Stimulated activated naive B cell treated with anti-CD40 and anti-IgM and Interleukin-4, amounts not matched to agents 10 μg/mL and 1 μg/mL and 100 μg/mL, for 72 hours (primary cell): ENCODE measurements at regions not wholly inside any gene's neighbourhood (a gene's known extent, or its start where the extent isn't known, plus 50 kb on each side); places are given as distances from the start of the nearest gene placed in this dataset.
A peak's percentile ranks its signal among the peaks of the same experiment; 100 is the strongest.

Experiments
- ATAC-seq, 2 donors: fragments of 150-1000 bp; cut with Tn5 transposase; replicated peaks; 2 replicates each; pipeline ENCODE4 v1.10.0; 2021; ENCODE audit warnings: moderate library complexity in 1 of 2
- DNase-seq: peaks from one replicate; pipeline ENCODE4 v3.0.0; 2021
- H3K27ac Mint-ChIP-seq: one replicate; pipeline ENCODE4 v1.8.0; 2022; ENCODE audit warnings: mild to moderate bottlenecking, mixed read lengths
- H3K27me3 Mint-ChIP-seq, 2 donors: one replicate each; pipeline ENCODE4 v1.8.0; 2022; ENCODE audit warnings: mixed read lengths in 2 of 2
- H3K36me3 Mint-ChIP-seq, 2 donors: one replicate each; pipeline ENCODE4 v1.8.0; 2022; ENCODE audit warnings: mixed read lengths in 2 of 2, mild to moderate bottlenecking in 1 of 2
- H3K4me1 Mint-ChIP-seq, 2 donors: one replicate each; pipeline ENCODE4 v1.8.0; 2022; ENCODE audit warnings: mixed read lengths in 2 of 2, mild to moderate bottlenecking in 1 of 2
- H3K4me3 Mint-ChIP-seq, 2 donors: one replicate each; pipeline ENCODE4 v1.8.0; 2022; ENCODE audit warnings: mild to moderate bottlenecking in 2 of 2, mixed read lengths in 2 of 2, moderate library complexity in 1 of 2
- H3K9me3 Mint-ChIP-seq, 2 donors: one replicate each; pipeline ENCODE4 v1.8.0; 2022; ENCODE audit warnings: mixed read lengths in 2 of 2, mild to moderate bottlenecking in 1 of 2

DNA sequence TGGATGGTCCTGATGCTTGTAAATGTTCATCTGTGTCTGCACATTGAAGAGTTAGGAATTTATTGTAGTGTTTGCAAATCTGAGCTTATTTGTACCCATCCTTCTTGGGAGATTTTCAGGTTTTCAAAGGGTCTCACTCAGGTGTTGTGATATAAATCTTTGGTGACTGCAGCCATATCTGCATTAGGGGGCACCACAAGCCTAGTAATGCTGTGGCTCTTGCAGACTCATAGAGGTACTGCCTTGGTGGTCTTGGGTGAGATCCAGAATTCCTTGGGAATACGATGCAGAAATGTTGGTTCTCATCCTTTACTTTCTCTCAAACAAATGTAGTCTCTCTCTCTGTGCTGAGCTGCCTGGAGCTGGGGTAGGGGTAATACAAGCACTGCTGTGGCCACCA lies 405.9 kb downstream of the TTLL7 start:
- no peak overlapping the region for H3K27ac Mint-ChIP-seq
- H3K27me3 Mint-ChIP-seq, result no peaks in the 10 kb centered on the region
- H3K4me3 Mint-ChIP-seq, result no peak overlapping the region
- peaks cover 0 to 5% of the 10 kb centered on the region in 2 donors for H3K9me3 Mint-ChIP-seq
- H3K36me3 Mint-ChIP-seq, result no peaks in the 10 kb centered on the region
- no peak for DNase-seq
- no peak for ATAC-seq
- H3K4me1 Mint-ChIP-seq, result no peaks in the 10 kb centered on the region

DNA sequence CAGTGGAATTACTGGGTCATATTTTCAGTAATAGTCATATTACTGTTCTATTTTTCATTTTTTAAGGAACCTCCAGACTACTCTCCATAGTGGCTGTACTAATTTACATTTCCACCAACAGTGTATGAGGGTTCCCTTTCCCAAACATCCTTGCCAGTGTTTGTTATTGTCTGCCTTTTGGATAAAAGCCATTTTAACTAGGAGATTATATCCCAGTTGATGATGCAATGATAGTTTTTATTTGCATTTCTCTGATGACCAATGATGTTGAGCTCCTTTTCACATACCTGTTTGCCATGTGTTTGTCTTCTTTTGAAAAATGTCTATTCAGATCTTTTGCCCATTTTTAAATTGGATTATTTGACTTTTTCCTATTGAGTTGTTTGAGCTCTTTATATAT lies 410.8 kb downstream of the TTLL7 start:
- Mint-ChIP-seq H3K27me3 (no peaks in the 10 kb centered on the region), H3K27ac (no peak overlapping the region), H3K4me3 (no peak overlapping the region), H3K36me3 (no peaks in the 10 kb centered on the region), H3K9me3 (peaks cover 7 to 9% of the 10 kb centered on the region in 2 donors), H3K4me1 (no peaks in the 10 kb centered on the region)
- no peak for ATAC-seq
- no peak for DNase-seq

DNA sequence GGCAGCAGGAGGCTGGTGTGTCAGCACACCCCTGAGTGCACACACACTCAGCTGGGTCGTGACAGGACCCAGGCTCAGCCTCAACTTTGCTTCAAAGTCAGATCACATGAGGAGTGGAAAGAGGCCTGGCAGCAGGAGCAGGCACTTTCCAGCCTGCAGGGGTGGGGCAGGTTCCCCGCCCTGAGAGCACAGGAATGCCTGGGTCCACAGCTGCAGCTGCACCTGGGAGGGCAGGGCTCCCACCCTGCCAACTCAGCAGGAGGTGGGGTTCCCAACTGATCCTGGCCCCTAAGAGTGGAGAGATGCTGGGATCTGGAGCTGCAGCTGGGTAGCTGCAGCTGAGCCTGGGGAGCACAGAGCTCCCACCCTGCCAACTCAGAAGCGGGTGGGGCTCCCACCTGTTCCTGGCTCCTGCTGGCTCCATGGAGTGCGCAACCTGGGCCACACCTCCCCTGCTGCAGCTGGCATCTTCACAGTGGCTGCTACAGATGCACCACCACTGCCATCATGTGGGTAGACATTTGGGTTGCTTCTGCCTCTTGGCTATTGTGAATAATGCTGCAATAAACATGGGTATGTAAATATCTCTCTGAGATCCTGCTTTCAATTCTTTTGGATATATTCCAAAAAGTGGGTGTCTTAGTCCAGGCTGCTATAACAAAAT lies 415.4 kb downstream of the TTLL7 start:
- H3K4me3 Mint-ChIP-seq, result no peak overlapping the region
- H3K4me1 Mint-ChIP-seq, result no peaks in the 10 kb centered on the region
- no peaks in the 10 kb centered on the region for H3K27me3 Mint-ChIP-seq
- H3K9me3 Mint-ChIP-seq, result peaks cover 14 to 17% of the 10 kb centered on the region in 2 donors
- H3K36me3 Mint-ChIP-seq, result no peaks in the 10 kb centered on the region
- no peak for DNase-seq
- ATAC-seq, result no peak
- no peak overlapping the region for H3K27ac Mint-ChIP-seq

DNA sequence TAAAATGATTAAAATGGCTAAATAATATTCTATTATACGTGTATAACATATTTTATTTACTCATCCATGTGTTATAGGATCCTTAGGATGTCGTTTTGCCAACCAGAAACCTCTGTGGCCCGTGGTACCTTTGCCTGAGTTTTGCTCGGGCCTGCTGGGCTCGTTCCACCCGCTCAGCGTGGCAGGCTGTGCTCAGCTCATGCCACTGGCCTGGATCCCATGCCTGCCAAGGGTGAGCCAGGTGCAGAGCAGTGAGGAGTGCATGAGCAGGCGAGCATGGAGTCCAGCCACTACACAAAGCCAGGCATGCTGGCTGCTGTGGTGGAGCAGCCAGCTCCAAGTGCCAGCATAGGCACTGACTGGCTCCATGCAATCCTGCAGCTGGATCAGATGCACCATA lies 417.2 kb downstream of the TTLL7 start:
- no peak for DNase-seq
- Mint-ChIP-seq H3K4me3 (no peak overlapping the region), H3K27ac (no peak overlapping the region), H3K4me1 (no peaks in the 10 kb centered on the region), H3K9me3 (peaks cover 10 to 17% of the 10 kb centered on the region in 2 donors), H3K27me3 (no peaks in the 10 kb centered on the region), H3K36me3 (no peaks in the 10 kb centered on the region)
- ATAC-seq, result no peak

DNA sequence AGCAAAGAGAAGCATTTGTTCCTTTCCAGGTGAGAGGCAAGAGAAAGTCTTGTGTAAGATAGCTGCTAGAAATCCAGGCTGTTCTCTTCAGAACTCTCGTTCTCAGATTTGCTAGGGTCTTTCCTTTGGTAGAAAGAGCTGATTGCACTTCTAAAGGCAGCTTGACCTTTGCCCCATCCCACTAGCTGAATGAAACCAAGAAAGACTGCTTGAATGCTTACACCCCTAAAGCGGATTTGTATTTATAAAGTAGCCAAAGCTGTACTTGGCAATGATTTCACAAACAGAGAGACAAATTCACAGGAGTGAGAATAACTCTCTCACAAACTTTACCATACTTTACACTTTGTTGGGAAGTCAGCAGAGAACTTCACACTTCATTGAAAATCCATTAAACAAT lies 424.1 kb downstream of the TTLL7 start:
- no peak overlapping the region for H3K27ac Mint-ChIP-seq
- no peaks in the 10 kb centered on the region for H3K36me3 Mint-ChIP-seq
- H3K9me3 Mint-ChIP-seq, result peaks cover 1% of the 10 kb centered on the region in 2 donors
- H3K4me1 Mint-ChIP-seq, result no peaks in the 10 kb centered on the region
- no peaks in the 10 kb centered on the region for H3K27me3 Mint-ChIP-seq
- DNase-seq, result no peak
- no peak overlapping the region for H3K4me3 Mint-ChIP-seq
- ATAC-seq, result no peak

DNA sequence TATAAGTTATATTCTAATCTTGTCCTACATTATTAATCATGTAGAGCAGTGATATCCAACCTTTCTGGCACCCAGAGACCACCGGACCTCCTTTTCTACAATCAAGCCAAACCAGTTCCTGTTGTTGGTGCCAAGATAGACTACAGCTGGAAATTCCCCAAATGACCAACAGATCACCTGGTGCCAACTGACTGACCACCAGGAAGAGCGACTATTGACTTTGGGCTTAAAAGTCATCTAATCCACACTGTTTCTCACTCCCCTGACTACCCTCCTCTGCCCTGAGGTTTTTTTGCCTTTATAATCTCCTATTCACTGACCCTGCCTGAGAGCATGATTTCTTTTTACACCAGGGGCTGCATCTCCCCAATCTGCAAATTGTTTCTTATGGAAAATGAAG lies 425.2 kb downstream of the TTLL7 start:
- H3K27me3 Mint-ChIP-seq, result peaks cover 0 to 4% of the 10 kb centered on the region in 2 donors
- ATAC-seq (no peak), DNase-seq (no peak)
- no peak overlapping the region for H3K27ac Mint-ChIP-seq
- H3K9me3 Mint-ChIP-seq, result no peaks in the 10 kb centered on the region
- no peaks in the 10 kb centered on the region for H3K36me3 Mint-ChIP-seq
- no peak overlapping the region for H3K4me3 Mint-ChIP-seq
- H3K4me1 Mint-ChIP-seq, result no peaks in the 10 kb centered on the region

DNA sequence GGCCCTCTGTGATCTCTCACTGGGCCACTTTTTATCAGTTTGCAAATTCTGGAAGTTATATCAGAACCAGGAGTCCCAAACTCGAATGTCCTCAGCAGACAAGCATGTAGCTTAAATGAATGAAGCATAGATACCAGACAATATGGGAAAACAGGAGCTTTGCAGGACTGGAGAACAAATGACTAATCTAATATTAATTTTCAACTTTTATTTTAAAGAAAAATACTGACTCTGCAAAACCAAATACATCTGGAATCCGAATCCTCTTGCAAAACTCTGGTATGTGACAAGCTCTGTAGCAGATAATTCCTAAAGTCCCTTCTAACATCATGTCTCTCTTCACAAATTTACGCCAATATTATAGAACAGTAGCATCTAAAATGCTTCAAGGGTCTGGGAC lies 427.4 kb downstream of the TTLL7 start:
- Mint-ChIP-seq H3K27me3 (peaks cover 0 to 4% of the 10 kb centered on the region in 2 donors), H3K4me3 (no peak overlapping the region), H3K4me1 (no peaks in the 10 kb centered on the region), H3K27ac (no peak overlapping the region), H3K36me3 (no peaks in the 10 kb centered on the region), H3K9me3 (no peaks in the 10 kb centered on the region)
- DNase-seq (no peak), ATAC-seq (no peak)

DNA sequence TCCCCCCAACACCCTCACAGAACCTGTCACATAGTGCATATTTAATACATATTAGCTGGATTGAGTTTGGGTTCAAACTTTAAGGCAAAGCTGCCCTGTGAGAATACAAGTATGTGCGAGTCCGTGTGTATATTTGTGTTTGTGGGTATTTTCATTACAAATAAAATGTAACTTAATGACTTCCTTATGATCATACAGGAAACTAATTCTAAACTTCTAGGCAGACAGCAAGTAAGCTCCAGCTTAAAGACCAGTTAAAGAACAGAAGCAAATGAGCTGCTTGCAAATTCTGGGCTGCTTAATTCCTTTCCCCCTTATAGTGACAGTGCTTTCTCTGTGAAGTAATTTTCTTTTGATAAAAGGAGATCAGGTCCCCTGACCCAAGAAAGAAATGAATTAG lies 437.6 kb downstream of the TTLL7 start:
- ATAC-seq (no peak), DNase-seq (no peak)
- Mint-ChIP-seq H3K27ac (no peak overlapping the region), H3K4me1 (peaks cover 4 to 6% of the 10 kb centered on the region in 2 donors), H3K27me3 (peaks cover 0 to 5% of the 10 kb centered on the region in 2 donors), H3K36me3 (no peaks in the 10 kb centered on the region), H3K9me3 (peaks cover 1 to 5% of the 10 kb centered on the region in 2 donors), H3K4me3 (no peak overlapping the region)

DNA sequence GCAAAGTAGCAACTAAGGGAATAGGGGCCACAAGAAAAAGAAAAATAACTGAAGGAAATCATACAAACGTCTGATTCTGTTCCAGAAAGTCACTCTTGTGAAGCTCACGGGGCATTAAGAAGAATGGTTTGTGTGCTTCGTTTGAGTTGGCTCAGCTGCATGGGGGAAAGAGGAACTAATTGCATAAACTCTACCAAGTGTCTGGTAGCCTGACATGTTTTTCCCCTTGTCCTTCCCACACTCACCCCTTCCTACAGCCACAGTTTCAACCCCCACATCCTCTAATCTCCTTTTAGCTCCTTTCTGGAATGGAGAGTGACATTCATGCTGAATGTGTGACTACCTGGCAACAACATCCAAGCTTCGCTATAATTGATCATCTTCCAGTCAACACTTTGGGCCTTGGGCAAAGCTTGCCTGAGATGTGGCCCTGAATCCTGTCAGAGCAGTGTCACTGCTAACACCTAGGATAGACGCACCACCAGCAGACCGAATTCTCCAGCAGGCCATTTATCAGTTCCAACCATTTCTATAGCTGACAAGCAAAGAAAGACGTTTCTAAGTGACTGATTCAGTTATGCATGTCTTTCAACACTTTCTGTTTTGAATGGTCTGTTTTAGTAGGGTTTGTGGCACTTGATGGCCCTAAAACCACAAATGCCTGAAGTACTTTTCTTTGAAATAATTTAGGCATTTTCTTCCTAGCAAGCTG lies 439.6 kb downstream of the TTLL7 start:
- H3K4me1 Mint-ChIP-seq, result peaks cover 4 to 6% of the 10 kb centered on the region in 2 donors
- no peak overlapping the region for H3K27ac Mint-ChIP-seq
- H3K27me3 Mint-ChIP-seq, result no peaks in the 10 kb centered on the region
- peaks cover 0 to 5% of the 10 kb centered on the region in 2 donors for H3K9me3 Mint-ChIP-seq
- H3K4me3 Mint-ChIP-seq, result no peak overlapping the region
- ATAC-seq (peak; percentile 31 to 61), DNase-seq (no peak)
- no peaks in the 10 kb centered on the region for H3K36me3 Mint-ChIP-seq

DNA sequence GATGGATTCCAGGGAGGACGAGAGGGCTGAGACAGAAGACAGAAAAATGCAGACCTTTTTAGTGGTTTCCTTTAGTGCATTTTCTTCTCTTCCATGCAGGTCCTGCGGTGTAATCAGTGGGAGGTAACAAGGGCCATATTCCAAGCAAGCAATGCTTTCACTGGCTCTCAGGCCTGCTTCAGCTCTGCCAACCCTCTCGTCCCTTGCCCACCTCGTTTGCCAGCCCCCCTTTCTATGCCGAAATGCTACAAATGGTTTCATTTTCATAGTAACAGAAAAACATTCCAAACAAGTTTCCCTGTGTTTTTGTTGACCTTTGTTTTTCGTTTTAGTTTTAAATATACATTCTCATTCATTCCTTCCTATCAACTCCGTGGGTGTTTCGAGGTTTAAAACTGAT lies 443.1 kb downstream of the TTLL7 start:
- H3K4me3 Mint-ChIP-seq, result no peak overlapping the region
- H3K27ac Mint-ChIP-seq, result no peak overlapping the region
- ATAC-seq (no peak), DNase-seq (no peak)
- H3K9me3 Mint-ChIP-seq, result peaks cover 0 to 5% of the 10 kb centered on the region in 2 donors
- peaks cover 4 to 6% of the 10 kb centered on the region in 2 donors for H3K4me1 Mint-ChIP-seq
- no peaks in the 10 kb centered on the region for H3K36me3 Mint-ChIP-seq
- no peaks in the 10 kb centered on the region for H3K27me3 Mint-ChIP-seq

DNA sequence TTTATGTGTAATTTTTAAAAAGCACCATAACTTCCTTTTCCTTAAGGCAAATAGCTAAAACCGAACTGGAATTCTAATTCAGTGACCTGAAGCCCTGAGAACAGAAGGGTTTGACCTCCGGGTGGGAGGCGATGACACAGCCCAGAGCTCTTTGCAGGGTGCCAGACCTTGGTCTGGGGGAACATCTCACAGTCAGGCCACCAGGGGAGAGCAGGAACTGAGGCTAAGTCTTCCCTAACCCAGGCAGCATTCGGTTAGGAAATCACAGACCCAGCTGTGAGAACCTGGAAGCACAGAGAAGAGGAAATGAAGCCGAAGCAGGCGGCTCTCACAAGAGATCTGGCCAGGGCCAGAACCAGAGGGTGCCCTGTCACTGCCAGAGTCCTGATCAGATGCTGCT lies 444.8 kb downstream of the TTLL7 start:
- H3K4me1 Mint-ChIP-seq, result peaks cover 3 to 4% of the 10 kb centered on the region in 2 donors
- no peak for DNase-seq

DNA sequence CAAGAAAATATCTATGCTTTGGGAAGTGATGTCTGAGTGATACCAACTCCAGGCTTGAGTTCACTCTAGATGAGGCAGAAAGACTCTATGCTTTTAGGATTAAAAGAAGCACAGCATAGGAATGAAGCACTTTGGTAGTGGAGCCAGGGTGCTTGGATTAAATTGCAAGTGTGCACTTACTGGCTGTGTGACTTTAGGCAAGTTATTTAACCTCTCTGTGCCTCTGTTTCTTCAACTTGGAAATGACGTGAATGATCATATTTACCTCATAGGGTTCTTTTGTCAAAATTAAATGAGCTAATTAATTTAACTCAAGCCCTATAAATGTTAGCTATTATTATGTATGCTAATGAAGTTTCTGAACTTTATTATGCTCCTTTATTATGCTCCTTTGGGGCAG lies 446.1 kb downstream of the TTLL7 start:
- ATAC-seq (no peak), DNase-seq (no peak)
- Mint-ChIP-seq H3K9me3 (no peaks in the 10 kb centered on the region), H3K36me3 (no peaks in the 10 kb centered on the region), H3K4me3 (no peak overlapping the region), H3K4me1 (no peaks in the 10 kb centered on the region), H3K27me3 (no peaks in the 10 kb centered on the region), H3K27ac (no peak overlapping the region)

More for the DNA sequence above, 444.8 kb downstream of the TTLL7 start:
- no peaks in the 10 kb centered on the region for H3K9me3 Mint-ChIP-seq
- H3K27ac Mint-ChIP-seq, result no peak overlapping the region
- no peak overlapping the region for H3K4me3 Mint-ChIP-seq
- H3K36me3 Mint-ChIP-seq, result no peaks in the 10 kb centered on the region
- no peak for ATAC-seq
- no peaks in the 10 kb centered on the region for H3K27me3 Mint-ChIP-seq

DNA sequence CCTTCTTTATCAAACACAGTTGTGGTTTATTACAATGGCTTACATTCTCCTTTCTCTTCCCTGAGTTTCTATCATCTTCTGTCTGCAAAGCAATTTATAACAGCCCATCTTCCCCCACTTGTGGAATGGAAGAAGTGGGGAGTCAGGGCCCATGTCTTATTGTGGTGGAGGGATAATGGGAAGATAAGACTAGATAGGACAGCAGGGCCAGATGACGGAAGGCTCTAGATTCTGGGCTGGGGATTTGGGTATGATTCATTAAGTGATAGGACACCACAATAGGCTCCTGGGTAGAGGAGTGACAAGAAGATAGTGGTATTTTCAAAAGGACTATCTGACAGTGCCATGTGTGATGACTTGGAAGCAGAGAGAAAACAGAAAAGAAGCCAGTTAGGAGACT lies 450.6 kb downstream of the TTLL7 start:
- H3K36me3 Mint-ChIP-seq, result no peaks in the 10 kb centered on the region
- no peaks in the 10 kb centered on the region for H3K9me3 Mint-ChIP-seq
- no peaks in the 10 kb centered on the region for H3K4me1 Mint-ChIP-seq
- no peak overlapping the region for H3K4me3 Mint-ChIP-seq
- DNase-seq, result no peak
- no peak for ATAC-seq
- H3K27me3 Mint-ChIP-seq, result no peaks in the 10 kb centered on the region
- no peak overlapping the region for H3K27ac Mint-ChIP-seq

DNA sequence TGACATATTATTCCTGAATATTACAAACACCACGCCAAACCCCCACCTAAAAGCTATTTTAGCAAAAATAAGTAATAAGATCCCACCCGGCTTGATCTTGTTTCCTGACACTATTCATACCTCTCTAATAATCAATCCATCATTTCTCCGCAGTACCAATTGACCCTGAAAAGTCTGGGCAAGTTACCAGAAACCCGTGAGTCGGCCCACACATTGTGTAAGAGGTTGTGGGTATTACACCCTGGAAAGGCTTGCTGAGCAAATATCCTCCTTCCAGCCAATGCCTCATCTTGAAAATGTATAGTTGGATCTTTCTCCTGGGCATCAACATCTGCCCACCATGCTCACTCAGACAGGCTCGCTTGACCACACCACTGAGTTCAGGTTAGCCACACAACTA lies 451.0 kb downstream of the TTLL7 start:
- H3K4me1 Mint-ChIP-seq, result no peaks in the 10 kb centered on the region

DNA sequence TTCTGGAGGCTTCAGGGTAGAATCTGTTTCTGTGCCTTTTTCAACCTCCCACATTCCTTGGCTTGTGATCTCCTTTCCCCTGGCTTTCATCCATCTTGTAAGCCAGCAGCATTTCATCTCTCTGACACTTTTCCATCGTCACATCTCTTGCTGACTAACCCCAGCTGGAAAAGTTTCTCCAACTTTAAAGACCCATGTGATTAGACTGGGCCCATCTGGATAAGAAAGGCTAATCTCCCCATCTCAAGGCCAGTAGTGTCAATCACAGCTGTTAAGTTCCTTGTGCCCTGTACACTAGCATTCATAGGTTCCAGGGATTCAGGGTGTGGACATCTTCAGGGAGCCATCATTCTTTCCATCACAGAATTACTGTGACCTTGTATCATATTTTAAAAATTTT lies 452.1 kb downstream of the TTLL7 start:
- H3K27ac Mint-ChIP-seq, result no peak overlapping the region
- H3K4me1 Mint-ChIP-seq, result no peaks in the 10 kb centered on the region
- H3K4me3 Mint-ChIP-seq, result no peak overlapping the region
- DNase-seq (no peak), ATAC-seq (no peak)
- no peaks in the 10 kb centered on the region for H3K36me3 Mint-ChIP-seq
- H3K9me3 Mint-ChIP-seq, result no peaks in the 10 kb centered on the region
- H3K27me3 Mint-ChIP-seq, result no peaks in the 10 kb centered on the region

More for the DNA sequence above, 451.0 kb downstream of the TTLL7 start:
- ATAC-seq (no peak), DNase-seq (no peak)
- H3K9me3 Mint-ChIP-seq, result no peaks in the 10 kb centered on the region
- H3K27me3 Mint-ChIP-seq, result no peaks in the 10 kb centered on the region
- no peak overlapping the region for H3K4me3 Mint-ChIP-seq
- no peak overlapping the region for H3K27ac Mint-ChIP-seq
- H3K36me3 Mint-ChIP-seq, result no peaks in the 10 kb centered on the region
